WTC11 (cell line): ENCODE measurements at regions not wholly inside any gene's neighbourhood (a gene's known extent, or its start where the extent isn't known, plus 50 kb on each side); places are given as distances from the start of the nearest gene placed in this dataset.

ENCODE experiments used
- NFE2L1 ChIP-seq: sonication (generic); formaldehyde crosslinking; IDR thresholded peaks from 2 replicates; pipeline ENCODE4 v1.8.1; 2023; ENCODE audit warnings: missing genetic modification reagents
- SMAD4 ChIP-seq: sonication (generic); formaldehyde crosslinking; IDR thresholded peaks from 2 replicates; pipeline ENCODE4 v1.8.0; 2022; ENCODE audit warnings: mild to moderate bottlenecking, missing genetic modification reagents
- TF ChIP-seq, protein P1 (sequence below): fragments of 200-600 bp; IDR thresholded peaks from 2 replicates; pipeline ENCODE4 v1.8.0; 2022; ENCODE audit warnings: antibody characterized with exemption
- TF ChIP-seq, protein P2 (sequence below): sonication (generic); formaldehyde crosslinking; IDR thresholded peaks from 2 replicates; pipeline ENCODE4 v1.8.1; 2023; ENCODE audit warnings: mild to moderate bottlenecking, moderate library complexity, missing genetic modification reagents

DNA sequence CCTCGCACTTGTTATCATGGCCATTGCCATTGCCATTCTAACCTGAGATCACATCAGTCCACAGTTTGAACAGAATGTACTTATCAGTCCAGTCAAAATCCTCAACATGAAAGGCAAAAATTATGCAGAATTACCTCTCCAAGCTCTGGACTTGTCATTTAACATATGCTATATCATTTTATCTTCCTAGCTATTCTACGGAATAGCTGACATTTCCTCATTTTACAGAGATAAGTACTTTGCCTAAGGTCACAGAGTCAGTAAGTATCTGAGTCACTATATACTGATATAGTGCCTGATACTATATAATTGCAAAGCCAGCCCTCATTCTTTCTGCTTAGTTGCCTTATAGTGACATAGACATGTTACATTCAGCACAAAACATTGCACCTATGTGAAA is 456.9 kb upstream of the GHITM start:
- TF ChIP-seq, protein P1, sequence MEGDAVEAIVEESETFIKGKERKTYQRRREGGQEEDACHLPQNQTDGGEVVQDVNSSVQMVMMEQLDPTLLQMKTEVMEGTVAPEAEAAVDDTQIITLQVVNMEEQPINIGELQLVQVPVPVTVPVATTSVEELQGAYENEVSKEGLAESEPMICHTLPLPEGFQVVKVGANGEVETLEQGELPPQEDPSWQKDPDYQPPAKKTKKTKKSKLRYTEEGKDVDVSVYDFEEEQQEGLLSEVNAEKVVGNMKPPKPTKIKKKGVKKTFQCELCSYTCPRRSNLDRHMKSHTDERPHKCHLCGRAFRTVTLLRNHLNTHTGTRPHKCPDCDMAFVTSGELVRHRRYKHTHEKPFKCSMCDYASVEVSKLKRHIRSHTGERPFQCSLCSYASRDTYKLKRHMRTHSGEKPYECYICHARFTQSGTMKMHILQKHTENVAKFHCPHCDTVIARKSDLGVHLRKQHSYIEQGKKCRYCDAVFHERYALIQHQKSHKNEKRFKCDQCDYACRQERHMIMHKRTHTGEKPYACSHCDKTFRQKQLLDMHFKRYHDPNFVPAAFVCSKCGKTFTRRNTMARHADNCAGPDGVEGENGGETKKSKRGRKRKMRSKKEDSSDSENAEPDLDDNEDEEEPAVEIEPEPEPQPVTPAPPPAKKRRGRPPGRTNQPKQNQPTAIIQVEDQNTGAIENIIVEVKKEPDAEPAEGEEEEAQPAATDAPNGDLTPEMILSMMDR: no peak
- TF ChIP-seq SMAD4 (CRISPR knock-in tag): no peak
- no peak for TF ChIP-seq NFE2L1 (CRISPR knock-in tag)
- TF ChIP-seq, protein P2, sequence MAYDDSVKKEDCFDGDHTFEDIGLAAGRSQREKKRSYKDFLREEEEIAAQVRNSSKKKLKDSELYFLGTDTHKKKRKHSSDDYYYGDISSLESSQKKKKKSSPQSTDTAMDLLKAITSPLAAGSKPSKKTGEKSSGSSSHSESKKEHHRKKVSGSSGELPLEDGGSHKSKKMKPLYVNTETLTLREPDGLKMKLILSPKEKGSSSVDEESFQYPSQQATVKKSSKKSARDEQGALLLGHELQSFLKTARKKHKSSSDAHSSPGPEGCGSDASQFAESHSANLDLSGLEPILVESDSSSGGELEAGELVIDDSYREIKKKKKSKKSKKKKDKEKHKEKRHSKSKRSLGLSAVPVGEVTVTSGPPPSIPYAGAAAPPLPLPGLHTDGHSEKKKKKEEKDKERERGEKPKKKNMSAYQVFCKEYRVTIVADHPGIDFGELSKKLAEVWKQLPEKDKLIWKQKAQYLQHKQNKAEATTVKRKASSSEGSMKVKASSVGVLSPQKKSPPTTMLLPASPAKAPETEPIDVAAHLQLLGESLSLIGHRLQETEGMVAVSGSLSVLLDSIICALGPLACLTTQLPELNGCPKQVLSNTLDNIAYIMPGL (CRISPR knock-in tag): no peak
